HL-60 (cell line): ENCODE measurements at regions not wholly inside any gene's neighbourhood (a gene's known extent, or its start where the extent isn't known, plus 50 kb on each side); places are given as distances from the start of the nearest gene placed in this dataset.

ENCODE experiments used
- DNase-seq, 2 experiments: peaks; one replicate each; pipeline ENCODE4 v3.0.0-alpha.2; 2010 to 2020; ENCODE audit warnings: low read depth in 1 of 2, low spot score in 1 of 2
- H3K27ac ChIP-seq: fragments of 250-450 bp; sonication (Bioruptor Pico); replicated peaks from 2 replicates; pipeline ENCODE4 v1.5.1; 2020; ENCODE audit warnings: mild to moderate bottlenecking, moderate library complexity
- H3K27me3 ChIP-seq: fragments of 250-450 bp; sonication (Bioruptor Pico); 2 replicates; pipeline ENCODE4 v1.5.1; 2021; ENCODE audit warnings: mild to moderate bottlenecking, moderate library complexity; ENCODE audit not compliant: insufficient read depth, poor library complexity, severe bottlenecking
- H3K4me3 ChIP-seq: replicated peaks from 2 replicates; pipeline ENCODE4 v1.5.1; 2011; ENCODE audit warnings: mild to moderate bottlenecking, control low read depth, low read length; ENCODE audit not compliant: insufficient read depth
- GABPA ChIP-seq: IDR thresholded peaks from 2 replicates; pipeline ENCODE4 v1.6.1; 2012; ENCODE audit warnings: low read depth
- POLR2AphosphoS5 ChIP-seq: IDR thresholded peaks from 2 replicates; pipeline ENCODE4 v1.6.1; 2012; ENCODE audit warnings: low read depth
- SPI1 ChIP-seq: IDR thresholded peaks from 2 replicates; pipeline ENCODE4 v1.6.1; 2012; ENCODE audit warnings: low read depth, mild to moderate bottlenecking, borderline replicate concordance
- TF ChIP-seq, protein P1 (sequence below): IDR thresholded peaks from one replicate; pipeline ENCODE4 v1.5.1; 2011; ENCODE audit warnings: low read length, control low read depth, inconsistent platforms; ENCODE audit not compliant: insufficient read depth
- TF ChIP-seq, protein P2 (sequence below): IDR thresholded peaks from 2 replicates; pipeline ENCODE4 v1.6.1; 2012; ENCODE audit warnings: low read depth; ENCODE audit not compliant: insufficient replicate concordance

DNA sequence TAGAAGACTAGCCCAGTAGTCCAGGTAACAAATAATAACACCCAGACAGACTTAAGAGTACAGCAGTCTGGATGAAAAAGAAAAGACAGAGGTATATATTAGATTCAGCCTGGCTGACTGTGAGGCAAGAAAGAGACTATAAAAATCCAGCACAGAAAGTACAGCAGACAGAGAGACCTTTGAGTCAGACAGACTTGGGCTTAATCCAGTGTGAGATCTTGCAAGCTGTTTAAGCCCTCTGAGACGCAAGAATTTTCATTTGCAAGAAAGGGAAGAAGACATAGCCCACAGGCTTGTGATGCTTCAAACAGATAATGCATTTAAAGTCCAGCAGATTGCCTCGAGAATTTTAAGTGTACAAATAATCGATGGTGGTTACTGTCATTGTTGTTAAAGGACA lies 471.4 kb downstream of the LIG4 start:
- no peak for DNase-seq
- no peak for TF ChIP-seq POLR2AphosphoS5
- TF ChIP-seq GABPA = no peak
- TF ChIP-seq, protein P1, sequence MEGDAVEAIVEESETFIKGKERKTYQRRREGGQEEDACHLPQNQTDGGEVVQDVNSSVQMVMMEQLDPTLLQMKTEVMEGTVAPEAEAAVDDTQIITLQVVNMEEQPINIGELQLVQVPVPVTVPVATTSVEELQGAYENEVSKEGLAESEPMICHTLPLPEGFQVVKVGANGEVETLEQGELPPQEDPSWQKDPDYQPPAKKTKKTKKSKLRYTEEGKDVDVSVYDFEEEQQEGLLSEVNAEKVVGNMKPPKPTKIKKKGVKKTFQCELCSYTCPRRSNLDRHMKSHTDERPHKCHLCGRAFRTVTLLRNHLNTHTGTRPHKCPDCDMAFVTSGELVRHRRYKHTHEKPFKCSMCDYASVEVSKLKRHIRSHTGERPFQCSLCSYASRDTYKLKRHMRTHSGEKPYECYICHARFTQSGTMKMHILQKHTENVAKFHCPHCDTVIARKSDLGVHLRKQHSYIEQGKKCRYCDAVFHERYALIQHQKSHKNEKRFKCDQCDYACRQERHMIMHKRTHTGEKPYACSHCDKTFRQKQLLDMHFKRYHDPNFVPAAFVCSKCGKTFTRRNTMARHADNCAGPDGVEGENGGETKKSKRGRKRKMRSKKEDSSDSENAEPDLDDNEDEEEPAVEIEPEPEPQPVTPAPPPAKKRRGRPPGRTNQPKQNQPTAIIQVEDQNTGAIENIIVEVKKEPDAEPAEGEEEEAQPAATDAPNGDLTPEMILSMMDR = no peak
- TF ChIP-seq SPI1 = no peak
- TF ChIP-seq, protein P2, sequence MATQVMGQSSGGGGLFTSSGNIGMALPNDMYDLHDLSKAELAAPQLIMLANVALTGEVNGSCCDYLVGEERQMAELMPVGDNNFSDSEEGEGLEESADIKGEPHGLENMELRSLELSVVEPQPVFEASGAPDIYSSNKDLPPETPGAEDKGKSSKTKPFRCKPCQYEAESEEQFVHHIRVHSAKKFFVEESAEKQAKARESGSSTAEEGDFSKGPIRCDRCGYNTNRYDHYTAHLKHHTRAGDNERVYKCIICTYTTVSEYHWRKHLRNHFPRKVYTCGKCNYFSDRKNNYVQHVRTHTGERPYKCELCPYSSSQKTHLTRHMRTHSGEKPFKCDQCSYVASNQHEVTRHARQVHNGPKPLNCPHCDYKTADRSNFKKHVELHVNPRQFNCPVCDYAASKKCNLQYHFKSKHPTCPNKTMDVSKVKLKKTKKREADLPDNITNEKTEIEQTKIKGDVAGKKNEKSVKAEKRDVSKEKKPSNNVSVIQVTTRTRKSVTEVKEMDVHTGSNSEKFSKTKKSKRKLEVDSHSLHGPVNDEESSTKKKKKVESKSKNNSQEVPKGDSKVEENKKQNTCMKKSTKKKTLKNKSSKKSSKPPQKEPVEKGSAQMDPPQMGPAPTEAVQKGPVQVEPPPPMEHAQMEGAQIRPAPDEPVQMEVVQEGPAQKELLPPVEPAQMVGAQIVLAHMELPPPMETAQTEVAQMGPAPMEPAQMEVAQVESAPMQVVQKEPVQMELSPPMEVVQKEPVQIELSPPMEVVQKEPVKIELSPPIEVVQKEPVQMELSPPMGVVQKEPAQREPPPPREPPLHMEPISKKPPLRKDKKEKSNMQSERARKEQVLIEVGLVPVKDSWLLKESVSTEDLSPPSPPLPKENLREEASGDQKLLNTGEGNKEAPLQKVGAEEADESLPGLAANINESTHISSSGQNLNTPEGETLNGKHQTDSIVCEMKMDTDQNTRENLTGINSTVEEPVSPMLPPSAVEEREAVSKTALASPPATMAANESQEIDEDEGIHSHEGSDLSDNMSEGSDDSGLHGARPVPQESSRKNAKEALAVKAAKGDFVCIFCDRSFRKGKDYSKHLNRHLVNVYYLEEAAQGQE = no peak
- H3K27ac ChIP-seq = no peak overlapping the region

GRCh38 chr13:107743526-107743925 lies 471.8 kb downstream of the LIG4 start:
- Histone ChIP-seq H3K27me3 (no peaks in the 10 kb centered on the region), H3K4me3 (no peak overlapping the region), H3K27ac (no peak overlapping the region)
- no peak for TF ChIP-seq SPI1
- TF ChIP-seq, protein P2 = no peak
- TF ChIP-seq GABPA = no peak
- DNase-seq = no peak

More for the DNA sequence above, 471.4 kb downstream of the LIG4 start:
- no peak overlapping the region for H3K4me3 ChIP-seq
- H3K27me3 ChIP-seq = no peaks in the 10 kb centered on the region

- H3K27me3 ChIP-seq = no peaks in the 10 kb centered on the region
- H3K27ac ChIP-seq = no peak overlapping the region
- TF ChIP-seq, protein P1 = no peak
- TF ChIP-seq, protein P2 = no peak
- no peak for TF ChIP-seq GABPA
- no peak for TF ChIP-seq POLR2AphosphoS5
- TF ChIP-seq SPI1 = no peak
- no peak overlapping the region for H3K4me3 ChIP-seq
- no peak for DNase-seq
Measured at GRCh38 chr13:107743100-107743499, 472.2 kb downstream of the LIG4 start.

- H3K4me3 ChIP-seq = no peak overlapping the region
- no peak for DNase-seq
- no peak for TF ChIP-seq SPI1
- no peak for TF ChIP-seq GABPA
- TF ChIP-seq, protein P2 = no peak
- TF ChIP-seq, protein P1 = no peak
- TF ChIP-seq POLR2AphosphoS5 = no peak
- no peaks in the 10 kb centered on the region for H3K27me3 ChIP-seq
- H3K27ac ChIP-seq = no peak overlapping the region
Measured at GRCh38 chr13:107742544-107742943, 472.8 kb downstream of the LIG4 start.
